ENCODE measurements at regions not wholly inside any gene's neighbourhood (a gene's known extent, or its start where the extent isn't known, plus 50 kb on each side); places are given as distances from the start of the nearest gene placed in this dataset.

GRCh38 chr20:48164034-48164433 lies 378.8 kb upstream of the SULF2 start:
- DNase-seq (ENCODE audit: low read depth), result no peak

DNA sequence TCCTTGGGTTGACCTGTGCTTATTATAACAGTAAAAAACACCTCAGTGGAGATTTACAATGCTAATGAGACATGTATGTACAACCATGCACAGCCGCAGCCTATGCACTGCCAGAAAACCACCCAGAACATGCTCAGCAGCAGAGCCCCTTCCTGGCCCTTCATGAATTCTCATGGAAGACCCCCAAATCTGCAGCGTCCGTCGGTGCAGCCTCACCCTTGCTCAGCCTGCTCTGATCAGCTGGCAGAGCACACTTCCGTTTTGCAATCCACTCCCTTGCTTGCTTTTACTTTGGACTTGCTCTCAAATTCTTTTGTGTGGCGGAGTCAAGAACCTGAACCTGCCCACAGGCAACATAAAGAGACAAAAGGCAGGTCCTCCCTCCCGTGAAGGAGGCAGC lies 378.2 kb upstream of the SULF2 start:
- H3K27me3 ChIP-seq (ENCODE audit: control insufficient read depth, insufficient read depth, low read length), result no peaks in the 10 kb centered on the region
- no peak overlapping the region for H3K4me3 ChIP-seq (ENCODE audit: low read depth, low read length)
- no peak for DNase-seq (ENCODE audit: low read depth)
- TF ChIP-seq, protein P1, sequence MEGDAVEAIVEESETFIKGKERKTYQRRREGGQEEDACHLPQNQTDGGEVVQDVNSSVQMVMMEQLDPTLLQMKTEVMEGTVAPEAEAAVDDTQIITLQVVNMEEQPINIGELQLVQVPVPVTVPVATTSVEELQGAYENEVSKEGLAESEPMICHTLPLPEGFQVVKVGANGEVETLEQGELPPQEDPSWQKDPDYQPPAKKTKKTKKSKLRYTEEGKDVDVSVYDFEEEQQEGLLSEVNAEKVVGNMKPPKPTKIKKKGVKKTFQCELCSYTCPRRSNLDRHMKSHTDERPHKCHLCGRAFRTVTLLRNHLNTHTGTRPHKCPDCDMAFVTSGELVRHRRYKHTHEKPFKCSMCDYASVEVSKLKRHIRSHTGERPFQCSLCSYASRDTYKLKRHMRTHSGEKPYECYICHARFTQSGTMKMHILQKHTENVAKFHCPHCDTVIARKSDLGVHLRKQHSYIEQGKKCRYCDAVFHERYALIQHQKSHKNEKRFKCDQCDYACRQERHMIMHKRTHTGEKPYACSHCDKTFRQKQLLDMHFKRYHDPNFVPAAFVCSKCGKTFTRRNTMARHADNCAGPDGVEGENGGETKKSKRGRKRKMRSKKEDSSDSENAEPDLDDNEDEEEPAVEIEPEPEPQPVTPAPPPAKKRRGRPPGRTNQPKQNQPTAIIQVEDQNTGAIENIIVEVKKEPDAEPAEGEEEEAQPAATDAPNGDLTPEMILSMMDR (IDR thresholded peaks at IDR 0.05; ENCODE audit: insufficient read depth, low read length, poor library complexity, severe bottlenecking), result no peak
- no peaks in the 10 kb centered on the region for H3K36me3 ChIP-seq (ENCODE audit: control insufficient read depth, insufficient read depth, low read length)

More at GRCh38 chr20:48164034-48164433, 378.8 kb upstream of the SULF2 start:
- Histone ChIP-seq H3K36me3 (ENCODE audit: control insufficient read depth, insufficient read depth, low read length) (no peaks in the 10 kb centered on the region), H3K4me3 (ENCODE audit: low read depth, low read length) (no peak overlapping the region), H3K27me3 (ENCODE audit: control insufficient read depth, insufficient read depth, low read length) (no peaks in the 10 kb centered on the region)
- TF ChIP-seq, protein P1 (IDR thresholded peaks at IDR 0.05; ENCODE audit: insufficient read depth, low read length, poor library complexity, severe bottlenecking), result no peak

DNA sequence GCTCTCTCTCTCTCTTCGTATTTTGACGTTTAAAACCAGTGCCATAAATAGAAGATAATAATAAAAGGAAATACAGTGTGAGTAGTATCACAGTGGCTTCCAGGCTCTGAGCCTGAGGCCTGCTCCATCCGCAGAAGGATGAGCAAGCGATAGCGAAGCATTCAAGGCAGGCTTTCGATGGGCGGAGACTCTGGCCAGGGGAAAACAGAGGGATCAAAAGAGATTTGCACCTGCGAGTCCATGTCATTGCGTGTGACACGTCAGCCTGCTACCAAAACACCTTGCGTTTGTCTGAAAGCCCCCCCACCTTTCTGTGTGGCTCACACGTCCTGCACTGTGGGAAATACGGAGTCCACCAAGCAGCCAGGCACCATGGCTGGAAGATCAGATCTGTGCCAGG lies 377.3 kb upstream of the SULF2 start:
- TF ChIP-seq, protein P1 (IDR thresholded peaks at IDR 0.05; ENCODE audit: insufficient read depth, low read length, poor library complexity, severe bottlenecking), result no peak
- Histone ChIP-seq H3K36me3 (ENCODE audit: control insufficient read depth, insufficient read depth, low read length) (no peaks in the 10 kb centered on the region), H3K4me3 (ENCODE audit: low read depth, low read length) (no peak overlapping the region), H3K27me3 (ENCODE audit: control insufficient read depth, insufficient read depth, low read length) (no peaks in the 10 kb centered on the region)
- no peak for DNase-seq (ENCODE audit: low read depth)

DNA sequence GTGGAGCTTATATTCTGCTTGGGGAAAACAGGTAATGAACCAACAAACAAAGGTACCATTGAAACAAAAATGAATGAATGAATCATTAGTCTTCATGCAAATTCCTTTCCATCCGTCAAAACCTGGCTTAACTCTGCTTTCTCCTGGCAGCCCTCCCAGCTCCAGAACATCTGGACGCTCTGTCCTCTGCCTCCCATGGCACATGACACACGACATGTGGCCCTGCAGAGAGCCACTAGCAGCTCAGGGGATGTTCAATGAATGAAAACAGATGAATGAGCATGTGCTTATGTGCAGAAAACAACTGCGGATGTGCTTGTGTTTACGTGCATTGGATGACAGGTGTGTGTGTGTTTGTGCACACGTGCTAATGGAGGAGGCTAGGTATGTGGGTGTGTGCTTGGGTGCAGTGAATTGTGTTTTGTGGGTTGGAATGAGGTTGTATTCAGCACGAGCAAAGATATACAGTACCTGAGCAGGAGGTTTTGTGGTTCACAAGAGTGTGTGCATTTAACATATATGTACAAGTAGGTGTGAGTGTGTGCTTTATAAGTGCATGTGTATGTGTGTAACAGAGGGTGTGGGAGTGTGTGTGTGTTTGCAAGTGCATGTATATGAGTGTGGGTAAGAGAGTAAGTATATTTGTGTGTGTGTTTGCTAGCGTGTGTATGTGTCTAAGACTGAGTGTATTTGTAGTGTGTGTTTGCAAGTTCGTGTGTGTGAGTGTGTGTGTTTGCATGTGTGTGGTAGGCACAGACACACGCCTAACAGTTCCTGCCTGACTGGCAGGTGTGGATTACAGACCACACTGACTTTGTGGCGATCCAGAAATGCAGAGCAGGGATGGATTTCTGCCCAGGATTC lies 374.1 kb upstream of the SULF2 start:
- H3K27me3 ChIP-seq (ENCODE audit: control insufficient read depth, insufficient read depth, low read length), result no peaks in the 10 kb centered on the region
- TF ChIP-seq, protein P1 (IDR thresholded peaks at IDR 0.05; ENCODE audit: insufficient read depth, low read length, poor library complexity, severe bottlenecking), result no peak
- no peaks in the 10 kb centered on the region for H3K36me3 ChIP-seq (ENCODE audit: control insufficient read depth, insufficient read depth, low read length)
- no peak for DNase-seq (ENCODE audit: low read depth)
- no peak overlapping the region for H3K4me3 ChIP-seq (ENCODE audit: low read depth, low read length)

- no peak overlapping the region for H3K4me3 ChIP-seq (ENCODE audit: low read depth, low read length)
- DNase-seq (ENCODE audit: low read depth), result no peak
Observed at GRCh38 chr20:48158014-48158413, 372.7 kb upstream of the SULF2 start.

More at GRCh38 chr20:48158014-48158413, 372.7 kb upstream of the SULF2 start:
- Histone ChIP-seq H3K36me3 (ENCODE audit: control insufficient read depth, insufficient read depth, low read length) (no peaks in the 10 kb centered on the region), H3K27me3 (ENCODE audit: control insufficient read depth, insufficient read depth, low read length) (no peaks in the 10 kb centered on the region)
- TF ChIP-seq, protein P1 (IDR thresholded peaks at IDR 0.05; ENCODE audit: insufficient read depth, low read length, poor library complexity, severe bottlenecking), result no peak
